Panc1 (cell line): ENCODE measurements at regions not wholly inside any gene's neighbourhood (a gene's known extent, or its start where the extent isn't known, plus 50 kb on each side); places are given as distances from the start of the nearest gene placed in this dataset.

Experiments
- POLR2AphosphoS5 ChIP-seq: IDR thresholded peaks from 2 replicates; pipeline ENCODE4 v1.6.1; 2012; ENCODE audit warnings: mild to moderate bottlenecking, low read depth, low read length, moderate library complexity
- TF ChIP-seq, protein P1 (sequence below): fragments of 450-650 bp; IDR thresholded peaks from 2 replicates; pipeline ENCODE4 v1.5.1; 2017; ENCODE audit warnings: mild to moderate bottlenecking

DNA sequence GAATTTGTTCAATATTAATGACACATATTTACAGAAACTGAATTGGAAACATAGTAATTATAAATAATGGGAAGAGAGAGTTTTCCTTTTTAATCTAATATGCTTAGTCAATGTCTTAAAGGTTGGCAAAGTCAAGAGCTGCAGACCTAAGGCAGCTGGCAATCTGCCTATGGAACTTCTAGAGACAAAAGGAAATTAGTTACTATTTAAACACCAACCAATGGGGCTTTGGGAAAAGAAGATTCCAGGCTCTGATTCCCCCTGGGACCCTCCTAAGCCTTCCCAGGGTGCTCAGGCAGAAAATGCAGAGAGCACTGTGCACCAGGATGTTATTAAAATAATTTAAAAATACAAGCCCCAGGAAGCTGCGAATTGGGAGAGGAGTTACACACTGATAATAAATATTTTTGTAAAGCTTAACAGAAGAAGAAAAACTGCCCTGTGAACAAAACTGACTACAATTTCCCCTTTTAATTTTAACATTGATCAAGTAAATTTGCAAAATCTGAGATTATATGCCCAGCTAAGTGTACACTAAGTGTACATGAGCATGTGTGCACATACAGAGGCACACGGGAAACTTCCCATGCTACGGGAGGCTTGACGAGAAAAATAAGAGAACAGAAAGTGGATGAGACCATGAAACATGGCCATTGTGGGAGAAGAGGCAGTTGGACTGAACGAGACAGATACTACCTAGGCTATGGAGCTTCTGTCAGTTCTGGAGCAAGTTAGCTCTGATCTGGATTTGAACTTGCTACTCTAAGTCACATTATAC lies 77.4 kb upstream of the ADAMTS16 start:
- TF ChIP-seq POLR2AphosphoS5: no peak
- TF ChIP-seq, protein P1, sequence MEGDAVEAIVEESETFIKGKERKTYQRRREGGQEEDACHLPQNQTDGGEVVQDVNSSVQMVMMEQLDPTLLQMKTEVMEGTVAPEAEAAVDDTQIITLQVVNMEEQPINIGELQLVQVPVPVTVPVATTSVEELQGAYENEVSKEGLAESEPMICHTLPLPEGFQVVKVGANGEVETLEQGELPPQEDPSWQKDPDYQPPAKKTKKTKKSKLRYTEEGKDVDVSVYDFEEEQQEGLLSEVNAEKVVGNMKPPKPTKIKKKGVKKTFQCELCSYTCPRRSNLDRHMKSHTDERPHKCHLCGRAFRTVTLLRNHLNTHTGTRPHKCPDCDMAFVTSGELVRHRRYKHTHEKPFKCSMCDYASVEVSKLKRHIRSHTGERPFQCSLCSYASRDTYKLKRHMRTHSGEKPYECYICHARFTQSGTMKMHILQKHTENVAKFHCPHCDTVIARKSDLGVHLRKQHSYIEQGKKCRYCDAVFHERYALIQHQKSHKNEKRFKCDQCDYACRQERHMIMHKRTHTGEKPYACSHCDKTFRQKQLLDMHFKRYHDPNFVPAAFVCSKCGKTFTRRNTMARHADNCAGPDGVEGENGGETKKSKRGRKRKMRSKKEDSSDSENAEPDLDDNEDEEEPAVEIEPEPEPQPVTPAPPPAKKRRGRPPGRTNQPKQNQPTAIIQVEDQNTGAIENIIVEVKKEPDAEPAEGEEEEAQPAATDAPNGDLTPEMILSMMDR: no peak
